Cardiac muscle cell (in vitro differentiated cells and primary cell): ENCODE measurements at regions not wholly inside any gene's neighbourhood (a gene's known extent, or its start where the extent isn't known, plus 50 kb on each side); places are given as distances from the start of the nearest gene placed in this dataset.
"Not testable (repeated sequence)": the region's sequence is repeated elsewhere in the genome, so short reads cannot be mapped to it uniquely, and the experiment has no call there.

Experiments used
- DNase-seq, 2 donors: peaks; one replicate each; pipeline versions ENCODE4 v3.0.0 to v3.0.0-alpha.2; 2010 to 2017; ENCODE audit warnings: low read depth in 1 of 2, low spot score in 1 of 2
- H3K27ac ChIP-seq: fragments of 200-600 bp; sonication (generic); 2 replicates; pipeline ENCODE4 v1.5.1; 2016
- H3K27me3 ChIP-seq: fragments of 200-600 bp; sonication (generic); 2 replicates; pipeline ENCODE4 v1.6.0; 2016; ENCODE audit warnings: control low read depth
- H3K36me3 ChIP-seq: fragments of 200-600 bp; sonication (generic); 2 replicates; pipeline ENCODE4 v1.5.1; 2016; ENCODE audit warnings: control low read depth
- H3K4me1 ChIP-seq: fragments of 200-600 bp; sonication (generic); 2 replicates; pipeline ENCODE4 v1.8.1; 2017; ENCODE audit warnings: low read depth, mild to moderate bottlenecking, mixed run types
- H3K4me3 ChIP-seq: fragments of 200-600 bp; sonication (generic); 2 replicates; pipeline ENCODE4 v1.5.1; 2016; ENCODE audit warnings: mild to moderate bottlenecking
- H3K9me3 ChIP-seq: fragments of 200-600 bp; sonication (generic); 2 replicates; pipeline ENCODE4 v1.5.1; 2017; ENCODE audit warnings: low read depth, mild to moderate bottlenecking, control low read depth
- CTCF ChIP-seq: IDR thresholded peaks from 2 replicates; pipeline ENCODE4 v1.5.1; 2012; ENCODE audit warnings: low read depth, mild to moderate bottlenecking, low read length

- no peak for DNase-seq
- no peak for TF ChIP-seq CTCF
- Histone ChIP-seq H3K27me3 (no peaks in the 10 kb centered on the region), H3K4me3 (no peak overlapping the region), H3K36me3 (no peaks in the 10 kb centered on the region), H3K27ac (no peak overlapping the region), H3K9me3 (no peaks in the 10 kb centered on the region), H3K4me1 (no peaks in the 10 kb centered on the region)
Observed at GRCh38 chr15:79161837-79162508, 71.4 kb upstream of the RASGRF1 start.

GRCh38 chr15:79160211-79160610 is 69.6 kb upstream of the RASGRF1 start:
- Histone ChIP-seq H3K27me3 (no peaks in the 10 kb centered on the region), H3K36me3 (no peaks in the 10 kb centered on the region), H3K9me3 (no peaks in the 10 kb centered on the region), H3K27ac (no peak overlapping the region), H3K4me1 (no peaks in the 10 kb centered on the region), H3K4me3 (no peak overlapping the region)
- TF ChIP-seq CTCF, result no peak
- DNase-seq, result peak in 1 of 2 donors; percentile 52

GRCh38 chr15:79157631-79158592 is 67.3 kb upstream of the RASGRF1 start:
- H3K27me3 ChIP-seq, result no peaks in the 10 kb centered on the region
- DNase-seq, result no peak
- TF ChIP-seq CTCF, result no peak
- no peaks in the 10 kb centered on the region for H3K36me3 ChIP-seq
- H3K27ac ChIP-seq, result no peak overlapping the region
- no peaks in the 10 kb centered on the region for H3K9me3 ChIP-seq
- no peaks in the 10 kb centered on the region for H3K4me1 ChIP-seq
- H3K4me3 ChIP-seq, result no peak overlapping the region

- no peak overlapping the region for H3K27ac ChIP-seq
- no peaks in the 10 kb centered on the region for H3K4me1 ChIP-seq
- no peak for DNase-seq
- H3K4me3 ChIP-seq, result no peak overlapping the region
- TF ChIP-seq CTCF, result no peak
- no peaks in the 10 kb centered on the region for H3K9me3 ChIP-seq
- H3K27me3 ChIP-seq, result no peaks in the 10 kb centered on the region
- H3K36me3 ChIP-seq, result no peaks in the 10 kb centered on the region
Observed at GRCh38 chr15:79156704-79157375, 66.3 kb upstream of the RASGRF1 start.

DNA sequence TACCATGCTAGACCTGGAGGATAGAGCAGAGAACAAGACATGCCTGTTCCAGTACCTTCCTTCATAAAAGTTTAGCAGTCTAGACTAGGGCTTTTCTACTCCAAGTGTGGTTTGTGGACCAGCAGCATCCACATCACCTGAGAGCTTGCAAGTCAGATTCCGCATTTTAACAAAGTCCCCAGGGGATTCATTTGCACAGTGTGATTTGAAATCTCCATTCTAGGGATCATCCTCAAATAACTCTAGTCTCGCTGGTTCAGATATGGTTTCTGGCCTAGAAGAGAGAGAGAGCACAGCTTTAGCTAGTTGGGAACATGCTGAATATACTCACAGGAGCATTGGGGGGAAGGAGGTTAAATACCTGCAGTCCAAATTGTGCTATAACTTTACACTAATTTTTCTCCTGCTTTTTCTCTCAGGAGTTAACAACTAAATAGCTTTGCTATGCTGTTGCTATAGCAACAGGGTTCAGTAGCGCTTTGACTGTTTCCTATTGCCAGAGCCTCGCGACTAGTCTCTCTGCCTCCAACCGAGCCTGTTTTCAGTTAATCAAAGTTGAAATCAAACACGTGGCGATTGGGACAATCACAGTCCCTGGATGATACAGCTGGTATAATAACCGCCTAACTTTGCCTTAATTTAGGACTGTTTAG is 64.0 kb upstream of the RASGRF1 start:
- no peak for TF ChIP-seq CTCF
- H3K27me3 ChIP-seq, result no peaks in the 10 kb centered on the region
- peak; percentile 24 to 40 for DNase-seq
- H3K27ac ChIP-seq, result no peak overlapping the region
- no peaks in the 10 kb centered on the region for H3K36me3 ChIP-seq
- H3K4me3 ChIP-seq, result no peak overlapping the region
- H3K9me3 ChIP-seq, result no peaks in the 10 kb centered on the region
- no peaks in the 10 kb centered on the region for H3K4me1 ChIP-seq

DNA sequence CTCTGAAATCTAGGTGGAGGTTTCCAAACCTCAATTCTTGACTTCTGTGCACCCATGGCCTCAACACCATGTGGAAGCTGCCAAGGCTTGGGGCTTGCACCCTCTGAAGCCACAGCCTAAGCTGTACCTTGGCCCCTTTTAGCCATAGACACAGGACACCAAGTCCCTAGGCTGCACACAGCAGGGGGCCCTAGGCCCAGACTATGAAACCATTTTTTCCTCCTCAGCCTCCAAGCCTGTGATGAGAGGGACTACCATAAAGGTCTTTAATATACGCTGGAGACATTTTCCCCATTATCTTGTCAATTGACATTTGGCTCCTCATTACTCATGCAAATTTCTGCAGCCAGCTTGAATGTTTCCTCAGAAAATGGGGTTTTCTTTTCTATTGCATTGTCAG is 53.7 kb upstream of the RASGRF1 start:
- not testable (repeated sequence) for H3K27me3 ChIP-seq, DNase-seq, H3K9me3 ChIP-seq, H3K4me1 ChIP-seq, H3K36me3 ChIP-seq, H3K4me3 ChIP-seq, H3K27ac ChIP-seq
